HCT116 (cell line): ENCODE measurements at regions not wholly inside any gene's neighbourhood (a gene's known extent, or its start where the extent isn't known, plus 50 kb on each side); places are given as distances from the start of the nearest gene placed in this dataset.

Source experiments
- ATAC-seq: fragments of 200-7000 bp; cut with Tn5 transposase; 2 replicates; pipeline ENCODE4 v1.9.1; 2020; ENCODE audit warnings: mild to moderate bottlenecking, moderate library complexity
- BruUV-seq: library from RNA; stranded (reverse); fragments of 400-500 nt; replicated peaks from 2 replicates; lab custom pipeline; 2021; lab: Mats Ljungman, UMichigan
- CTCF ChIA-PET: fragments of 300-600 bp; sonication (Branson Sonifier 250); formaldehyde crosslinking; loops from one replicate; lab custom pipeline; 2021; ENCODE audit warnings: antibody characterized with exemption; lab: Charles Lee
- POLR2A ChIA-PET: fragments of 300-600, 350-600 bp; sonication (Branson Sonifier 250); formaldehyde crosslinking; loops from one replicate; lab custom pipeline; 2021; ENCODE audit warnings: antibody characterized with exemption; lab: Charles Lee
- RAD21 ChIA-PET, 2 experiments: fragments of 300-600 bp; sonication (Branson Sonifier 250); formaldehyde crosslinking; loops; one replicate each; lab custom pipeline; 2023; ENCODE audit warnings: low total read pairs in 2 of 2; ENCODE audit not compliant: uncharacterized antibody in 2 of 2, unreplicated experiment in 2 of 2, low non-redundant PET in 1 of 2; lab: Charles Lee
- DNase-seq: peaks from one replicate; pipeline ENCODE4 v3.0.0-alpha.2; 2010; ENCODE audit warnings: low read depth, low spot score
- H2AFZ ChIP-seq: fragments of 200-600 bp; shearing (Covaris generic), sonication (generic); 2 replicates; pipeline ENCODE4 v1.6.1; 2017; ENCODE audit warnings: low read depth, mixed run types, mixed read lengths, antibody characterized with exemption, low read length; ENCODE audit not compliant: poor library complexity, severe bottlenecking
- H3K27ac ChIP-seq: 2 replicates; pipeline ENCODE4 v1.5.1; 2012; ENCODE audit warnings: low read depth, low read length
- H3K27me3 ChIP-seq: fragments of 200-600 bp; sonication (generic); 2 replicates; pipeline ENCODE4 v1.6.1; 2016; ENCODE audit warnings: mixed run types, low read length, mixed read lengths; ENCODE audit not compliant: insufficient read depth
- H3K36me3 ChIP-seq, 2 experiments: fragments of 200-500 bp in 1 of 2; fragments of 200-600 bp in 1 of 2; sonication (Bioruptor generic) in 1 of 2; sonication (generic) in 1 of 2; 2 replicates each; pipeline versions ENCODE4 v1.5.1 to v1.6.1; 2014 to 2016; ENCODE audit warnings: low read length in 2 of 2, inconsistent platforms in 1 of 2, mixed read lengths in 1 of 2, mixed run types in 1 of 2; ENCODE audit not compliant: insufficient read depth in 2 of 2, control insufficient read depth in 1 of 2
- H3K4me1 ChIP-seq, 2 experiments: fragments of 200-600 bp in 1 of 2; sonication (generic) in 1 of 2; 2 replicates each; pipeline versions ENCODE4 v1.5.1 to v1.6.1; 2012 to 2017; ENCODE audit warnings: low read length in 2 of 2, inconsistent platforms in 1 of 2, mild to moderate bottlenecking in 1 of 2, mixed read lengths in 1 of 2, mixed run types in 1 of 2, moderate library complexity in 1 of 2; ENCODE audit not compliant: insufficient read depth in 2 of 2, control insufficient read depth in 1 of 2
- H3K4me2 ChIP-seq: fragments of 200-600 bp; sonication (generic); 2 replicates; pipeline ENCODE4 v1.6.1; 2017; ENCODE audit warnings: mixed run types, low read length, mixed read lengths
- H3K4me3 ChIP-seq, 2 experiments: fragments of 200-600 bp in 1 of 2; sonication (generic) in 1 of 2; replicated peaks in 1 of 2; 2 replicates each; pipeline ENCODE4 v1.5.1; 2011 to 2016; ENCODE audit warnings: low read length in 2 of 2, control low read depth in 1 of 2, low read depth in 1 of 2, mild to moderate bottlenecking in 1 of 2, mixed read lengths in 1 of 2, mixed run types in 1 of 2
- H3K79me2 ChIP-seq: fragments of 200-600 bp; sonication (generic); 2 replicates; pipeline ENCODE4 v1.6.1; 2017; ENCODE audit warnings: mild to moderate bottlenecking, mixed run types, low read length, moderate library complexity, mixed read lengths; ENCODE audit not compliant: insufficient read depth
- H3K9ac ChIP-seq: fragments of 200-600 bp; sonication (generic); 2 replicates; pipeline ENCODE4 v1.6.1; 2016; ENCODE audit warnings: low read length, mixed read lengths
- H3K9me2 ChIP-seq: fragments of 200-600 bp; sonication (generic), shearing (Covaris generic); 2 replicates; pipeline ENCODE4 v1.6.1; 2017; ENCODE audit warnings: mixed run types, mild to moderate bottlenecking, moderate library complexity; ENCODE audit not compliant: insufficient read depth
- H3K9me3 ChIP-seq, 2 experiments: fragments of 200-500 bp in 1 of 2; fragments of 200-600 bp in 1 of 2; sonication (Bioruptor generic) in 1 of 2; sonication (generic) in 1 of 2; 2 replicates each; pipeline ENCODE4 v1.6.1; 2014 to 2017; ENCODE audit warnings: low read length in 2 of 2, mixed read lengths in 2 of 2, inconsistent platforms in 1 of 2, low read depth in 1 of 2, mild to moderate bottlenecking in 1 of 2, mixed run types in 1 of 2, moderate library complexity in 1 of 2; ENCODE audit not compliant: control insufficient read depth in 1 of 2, insufficient read depth in 1 of 2
- H4K20me1 ChIP-seq: fragments of 200-600 bp; sonication (generic), shearing (Covaris generic); 2 replicates; pipeline ENCODE4 v1.6.1; 2017; ENCODE audit warnings: mixed run types, mild to moderate bottlenecking, moderate library complexity; ENCODE audit not compliant: insufficient read depth
- ATF3 ChIP-seq: IDR thresholded peaks from 2 replicates; pipeline ENCODE4 v1.6.1; 2012
- CBX3 ChIP-seq: IDR thresholded peaks from 2 replicates; pipeline ENCODE4 v1.6.1; 2012; ENCODE audit warnings: low read depth
- EGR1 ChIP-seq: IDR thresholded peaks from 2 replicates; pipeline ENCODE4 v1.6.1; 2012; ENCODE audit warnings: low read depth
- ELF1 ChIP-seq: IDR thresholded peaks from 2 replicates; pipeline ENCODE4 v1.6.1; 2012; ENCODE audit warnings: low read depth, borderline replicate concordance
- EZH2 ChIP-seq: fragments of 200-600 bp; sonication (generic); IDR thresholded peaks from 2 replicates; pipeline ENCODE4 v1.6.1; 2017; ENCODE audit warnings: antibody characterized with exemption, mixed run types
- FOSL1 ChIP-seq: IDR thresholded peaks from 2 replicates; pipeline ENCODE4 v1.6.1; 2012; ENCODE audit warnings: low read depth
- MAX ChIP-seq: IDR thresholded peaks from 2 replicates; pipeline ENCODE4 v1.6.1; 2012
- RAD21 ChIP-seq: IDR thresholded peaks from 2 replicates; pipeline ENCODE4 v1.6.1; 2012; ENCODE audit warnings: low read depth, mild to moderate bottlenecking
- REST ChIP-seq: IDR thresholded peaks from 2 replicates; pipeline ENCODE4 v1.6.1; 2012; ENCODE audit warnings: low read depth
- YY1 ChIP-seq: IDR thresholded peaks from 2 replicates; pipeline ENCODE4 v1.6.1; 2011; ENCODE audit warnings: low read length, low read depth, moderate library complexity, mild to moderate bottlenecking; ENCODE audit not compliant: insufficient replicate concordance; ENCODE audit errors: extremely low read depth
- ZBTB33 ChIP-seq: IDR thresholded peaks from 2 replicates; pipeline ENCODE4 v1.6.1; 2011; ENCODE audit warnings: mild to moderate bottlenecking, low read length, moderate library complexity; ENCODE audit not compliant: insufficient replicate concordance; ENCODE audit errors: extremely low read depth
- ZFX ChIP-seq: fragments of 450-650 bp; IDR thresholded peaks from 2 replicates; pipeline ENCODE4 v1.6.1; 2017
- ZNF274 ChIP-seq: fragments of 200-500 bp; sonication (Bioruptor generic); IDR thresholded peaks from 2 replicates; pipeline ENCODE4 v1.6.1; 2014; ENCODE audit warnings: mild to moderate bottlenecking, low read depth, low read length, inconsistent platforms
- intact Hi-C: fragments of 100-400 bp; cut with micrococcal nuclease; formaldehyde crosslinking; loops from 2 replicates; pipeline ENCODE4 v1.10.0; 2022

- TF ChIP-seq ATF3 (no peak), EGR1 (0 out of 2 replicates have a peak, but pooled peaks have one; percentile 16), FOSL1 (no peak), CBX3 (peak; percentile 74)
- TF ChIP-seq, all 23 proteins: peak for 6
Observed at GRCh38 chr5:171606414-171607024, 179.1 kb upstream of the SMIM23 start (continued).

GRCh38 chr5:171607863-171608262 is 177.8 kb upstream of the SMIM23 start:
- Histone ChIP-seq H4K20me1 (no peaks in the 10 kb centered on the region), H3K79me2 (no peaks in the 10 kb centered on the region), H3K4me2 (no peak overlapping the region), H2AFZ (no peak overlapping the region), H3K9me2 (no peaks in the 10 kb centered on the region), H3K4me1 (no peaks in the 10 kb centered on the region), H3K9me3 (no peaks in the 10 kb centered on the region), H3K4me3 (no peak overlapping the region), H3K9ac (no peak overlapping the region), H3K27me3 (no peaks in the 10 kb centered on the region), H3K36me3 (no peaks in the 10 kb centered on the region), H3K27ac (no peak overlapping the region)
- DNase-seq, result no peak
- ChIA-PET CTCF (interaction anchor here (1.5 kb wide), 1 partner anchor 12 kb away, joined by 3 read pairs; no protein-coding TSS in a partner anchor), RAD21 (no interaction called here), POLR2A (no interaction called here)
- TF ChIP-seq ZNF274 (no peak), YY1 (no peak), ZFX (no peak), REST (no peak), ELF1 (no peak), CBX3 (no peak), MAX (no peak), EGR1 (no peak), EZH2 (no peak), ZBTB33 (no peak), RAD21 (no peak), FOSL1 (no peak)
- no peak for ATAC-seq
- intact Hi-C loops, result no loop called here
- no TSS peak for BruUV-seq
